Osteocyte (in vitro differentiated cells): ENCODE measurements at regions not wholly inside any gene's neighbourhood (a gene's known extent, or its start where the extent isn't known, plus 50 kb on each side); places are given as distances from the start of the nearest gene placed in this dataset.

ENCODE experiments used
- DNase-seq: peaks from one replicate; pipeline ENCODE4 v3.0.0; 2021; ENCODE audit warnings: mixed read lengths; ENCODE audit not compliant: unreplicated experiment; ENCODE audit errors: extremely low spot score
- H3K27ac Mint-ChIP-seq: one replicate; pipeline ENCODE4 v1.8.0; 2021; ENCODE audit warnings: mild to moderate bottlenecking, mixed read lengths; ENCODE audit not compliant: unreplicated experiment
- H3K27me3 Mint-ChIP-seq: one replicate; pipeline ENCODE4 v1.8.0; 2021; ENCODE audit warnings: mixed read lengths; ENCODE audit not compliant: unreplicated experiment
- H3K36me3 Mint-ChIP-seq: one replicate; pipeline ENCODE4 v1.8.0; 2021; ENCODE audit warnings: mixed read lengths; ENCODE audit not compliant: unreplicated experiment
- H3K4me1 Mint-ChIP-seq: one replicate; pipeline ENCODE4 v1.8.0; 2021; ENCODE audit warnings: mixed read lengths; ENCODE audit not compliant: unreplicated experiment
- H3K4me3 Mint-ChIP-seq: one replicate; pipeline ENCODE4 v1.8.0; 2021; ENCODE audit warnings: mild to moderate bottlenecking, moderate library complexity, mixed read lengths; ENCODE audit not compliant: unreplicated experiment
- H3K9me3 Mint-ChIP-seq: one replicate; pipeline ENCODE4 v1.8.0; 2021; ENCODE audit warnings: mixed read lengths; ENCODE audit not compliant: unreplicated experiment
- TF ChIP-seq, protein P1 (sequence below): fragments of 200-600 bp; sonication (generic); IDR thresholded peaks from 2 replicates; pipeline ENCODE4 v1.5.0; 2021; ENCODE audit warnings: antibody characterized with exemption, mild to moderate bottlenecking, moderate library complexity

DNA sequence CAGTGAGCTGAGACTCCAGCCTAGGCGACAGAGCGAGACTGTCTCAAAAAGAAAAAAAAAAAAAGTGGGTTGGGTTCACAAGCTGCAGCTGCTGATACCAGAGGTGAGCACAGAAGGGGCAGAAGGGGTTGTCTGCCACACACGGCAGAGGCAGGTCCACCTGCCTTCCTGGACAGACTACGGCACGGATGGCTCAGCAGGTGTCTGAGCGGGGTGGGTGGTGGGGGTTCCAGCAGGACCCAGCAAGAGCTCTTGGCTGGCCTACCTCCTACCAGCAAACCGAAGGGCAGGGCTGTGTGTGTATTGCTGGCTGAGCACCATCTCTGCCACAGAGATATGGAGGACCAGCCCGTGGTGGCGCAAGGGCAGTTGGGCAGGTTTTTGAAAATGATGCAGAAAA, 130.4 kb upstream of the ASB18 start:
- Mint-ChIP-seq H3K4me1 (peaks cover under 1% of the 10 kb centered on the region), H3K36me3 (no peaks in the 10 kb centered on the region), H3K27me3 (peaks cover 7% of the 10 kb centered on the region), H3K9me3 (no peaks in the 10 kb centered on the region), H3K4me3 (no peak overlapping the region), H3K27ac (no peak overlapping the region)
- TF ChIP-seq, protein P1, sequence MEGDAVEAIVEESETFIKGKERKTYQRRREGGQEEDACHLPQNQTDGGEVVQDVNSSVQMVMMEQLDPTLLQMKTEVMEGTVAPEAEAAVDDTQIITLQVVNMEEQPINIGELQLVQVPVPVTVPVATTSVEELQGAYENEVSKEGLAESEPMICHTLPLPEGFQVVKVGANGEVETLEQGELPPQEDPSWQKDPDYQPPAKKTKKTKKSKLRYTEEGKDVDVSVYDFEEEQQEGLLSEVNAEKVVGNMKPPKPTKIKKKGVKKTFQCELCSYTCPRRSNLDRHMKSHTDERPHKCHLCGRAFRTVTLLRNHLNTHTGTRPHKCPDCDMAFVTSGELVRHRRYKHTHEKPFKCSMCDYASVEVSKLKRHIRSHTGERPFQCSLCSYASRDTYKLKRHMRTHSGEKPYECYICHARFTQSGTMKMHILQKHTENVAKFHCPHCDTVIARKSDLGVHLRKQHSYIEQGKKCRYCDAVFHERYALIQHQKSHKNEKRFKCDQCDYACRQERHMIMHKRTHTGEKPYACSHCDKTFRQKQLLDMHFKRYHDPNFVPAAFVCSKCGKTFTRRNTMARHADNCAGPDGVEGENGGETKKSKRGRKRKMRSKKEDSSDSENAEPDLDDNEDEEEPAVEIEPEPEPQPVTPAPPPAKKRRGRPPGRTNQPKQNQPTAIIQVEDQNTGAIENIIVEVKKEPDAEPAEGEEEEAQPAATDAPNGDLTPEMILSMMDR = no peak
- DNase-seq = peak; percentile 49

GRCh38 chr2:236395067-236395466, 130.9 kb upstream of the ASB18 start:
- Mint-ChIP-seq H3K27me3 (peaks cover 7% of the 10 kb centered on the region), H3K9me3 (no peaks in the 10 kb centered on the region), H3K4me1 (no peaks in the 10 kb centered on the region), H3K4me3 (no peak overlapping the region), H3K27ac (no peak overlapping the region), H3K36me3 (no peaks in the 10 kb centered on the region)
- TF ChIP-seq, protein P1 = no peak
- peak; percentile 60 for DNase-seq

DNA sequence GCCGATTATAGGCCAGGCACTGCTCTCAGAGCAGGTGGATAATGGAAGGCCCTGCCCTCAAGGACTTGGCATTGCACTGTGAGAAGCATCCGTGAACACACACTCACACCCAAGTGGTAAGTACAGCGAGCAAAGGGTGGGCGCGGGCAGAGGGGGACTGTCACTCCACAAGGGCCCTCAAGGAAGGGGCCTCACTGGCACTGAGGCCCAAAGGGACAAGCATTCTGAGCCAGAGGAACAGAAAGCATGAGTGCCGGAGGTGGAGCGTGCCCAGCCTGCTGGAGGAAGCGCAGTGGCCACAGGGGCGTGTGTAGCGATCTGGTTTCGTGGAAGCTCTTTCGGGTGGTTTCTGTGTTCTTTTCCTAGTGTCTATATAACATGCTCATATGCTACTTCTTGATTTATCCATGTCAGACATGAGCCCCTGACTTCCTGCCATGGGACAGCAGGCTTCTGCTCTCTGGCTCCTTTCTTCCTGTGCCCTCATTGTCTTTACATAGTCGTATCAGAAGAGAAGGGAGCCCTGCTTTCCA, 132.7 kb upstream of the ASB18 start:
- H3K4me3 Mint-ChIP-seq = no peak overlapping the region
- H3K9me3 Mint-ChIP-seq = no peaks in the 10 kb centered on the region
- no peak overlapping the region for H3K27ac Mint-ChIP-seq
- no peaks in the 10 kb centered on the region for H3K36me3 Mint-ChIP-seq
- peak; percentile 56 for DNase-seq
- peaks cover 5% of the 10 kb centered on the region for H3K27me3 Mint-ChIP-seq
- H3K4me1 Mint-ChIP-seq = no peaks in the 10 kb centered on the region
- TF ChIP-seq, protein P1 = no peak

GRCh38 chr2:236397681-236398080, 133.5 kb upstream of the ASB18 start:
- no peak for DNase-seq
- TF ChIP-seq, protein P1 = no peak
- Mint-ChIP-seq H3K4me1 (no peaks in the 10 kb centered on the region), H3K4me3 (no peak overlapping the region), H3K36me3 (no peaks in the 10 kb centered on the region), H3K9me3 (no peaks in the 10 kb centered on the region), H3K27me3 (peaks cover 4% of the 10 kb centered on the region), H3K27ac (no peak overlapping the region)

DNA sequence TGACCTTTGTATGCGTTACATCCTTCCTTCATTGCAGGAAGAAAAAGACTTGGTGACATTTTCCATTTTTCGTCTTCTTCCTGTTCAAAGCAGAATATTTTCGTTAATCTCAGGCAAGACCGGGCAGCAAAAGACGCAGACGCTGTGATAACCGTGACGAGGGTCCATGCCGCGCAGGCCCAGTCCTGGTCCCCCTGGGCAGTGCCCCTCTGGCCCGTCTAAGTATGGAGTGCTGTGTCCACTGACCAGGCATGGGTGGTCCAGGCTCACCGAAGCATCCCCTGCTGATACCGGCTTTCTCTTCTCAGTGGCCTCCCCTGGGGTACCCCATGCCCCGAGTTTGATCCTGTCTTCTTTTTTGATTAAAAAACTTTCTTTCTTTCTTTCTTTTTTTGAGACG, 135.2 kb upstream of the ASB18 start:
- no peak overlapping the region for H3K4me3 Mint-ChIP-seq
- no peaks in the 10 kb centered on the region for H3K9me3 Mint-ChIP-seq
- H3K4me1 Mint-ChIP-seq = no peaks in the 10 kb centered on the region
- H3K27me3 Mint-ChIP-seq = peaks cover 5% of the 10 kb centered on the region
- TF ChIP-seq, protein P1 = no peak
- no peaks in the 10 kb centered on the region for H3K36me3 Mint-ChIP-seq
- peak; percentile 65 for DNase-seq
- no peak overlapping the region for H3K27ac Mint-ChIP-seq
